ENCODE measurements at regions not wholly inside any gene's neighbourhood (a gene's known extent, or its start where the extent isn't known, plus 50 kb on each side); places are given as distances from the start of the nearest gene placed in this dataset.
A peak's percentile ranks its signal among the peaks of the same experiment; 100 is the strongest.

- BruUV-seq (replicated peaks): no TSS peak
- ATAC-seq (no peak), FAIRE-seq (no peak), DNase-seq (ENCODE audit: extremely low read depth in 1 of 4, low spot score in 3 of 4) (no peak)
- Histone ChIP-seq H4K20me1 (replicated peaks; ENCODE audit: control insufficient read depth, insufficient read depth, low read length) (no peaks in the 10 kb centered on the region), H3K9me3 (replicated peaks; ENCODE audit: control insufficient read depth, insufficient read depth, low read depth, low read length) (no peaks in the 10 kb centered on the region; the same call in 1 of the 2 replicates), H3K27ac (ENCODE audit: extremely low read depth, low read depth, low read length) (no peak overlapping the region), H3K9me1 (ENCODE audit: control insufficient read depth, insufficient read depth, low read length) (no peaks in the 10 kb centered on the region), H3K36me3 (ENCODE audit: control insufficient read depth, insufficient read depth, low read length) (no peaks in the 10 kb centered on the region), H2AFZ (ENCODE audit: low read depth, low read length) (no peak overlapping the region), H3K9ac (ENCODE audit: insufficient read depth in 1 of 2, low read depth in 2 of 2, low read length in 2 of 2) (no peak overlapping the region), H3K27me3 (ENCODE audit: control insufficient read depth in 2 of 2, insufficient read depth in 2 of 2, low read length in 2 of 2) (no peaks in the 10 kb centered on the region), H3K4me2 (ENCODE audit: insufficient read depth, low read length) (no peak overlapping the region), H3K79me2 (ENCODE audit: control insufficient read depth, insufficient read depth, low read length) (no peaks in the 10 kb centered on the region), H3K4me1 (replicated peaks in 1 of 2; ENCODE audit: control insufficient read depth in 2 of 2, insufficient read depth in 2 of 2, low read length in 2 of 2) (no peaks in the 10 kb centered on the region), H3K4me3 (no peak overlapping the region)
- ChIA-PET CTCF (ENCODE audit: low intra/inter-chr PET ratio) (no interaction called here), POLR2A (no interaction called here)
- intact Hi-C loops (cut with micrococcal nuclease): no loop called here
- TF ChIP-seq SPI1 (IDR thresholded peaks at IDR 0.05; ENCODE audit: borderline replicate concordance, low read depth, low read length) (peak; percentile 32; the same call in 1 of the 2 replicates), PRPF4 (IDR thresholded peaks at IDR 0.05; ENCODE audit: insufficient read depth, low read depth, low read length, poor library complexity, severe bottlenecking) (no peak)
- in situ Hi-C loops (cut with MboI): no loop called here
- 0% methylated on average over 4 of the region's 4 CpGs for WGBS (ENCODE audit: insufficient coverage, low coverage, missing lambda C conversion rate)
These were observed 613.5 kb downstream of the C6orf118 start for GRCh38 chr6:164695896-164696295.

- no peak overlapping the region for H2AFZ ChIP-seq (ENCODE audit: low read depth, low read length)
- POLR2A ChIA-PET: no interaction called here
- in situ Hi-C loops (cut with MboI): no loop called here
- no peak for TF ChIP-seq GTF2B (IDR thresholded peaks at IDR 0.05; ENCODE audit: extremely low read depth, insufficient read length)
- no peak for TF ChIP-seq MITF (IDR thresholded peaks at IDR 0.05)
- no peak for TF ChIP-seq SIX5 (IDR thresholded peaks at IDR 0.05; ENCODE audit: borderline replicate concordance in 1 of 2, insufficient read depth in 1 of 2, low read depth in 1 of 2, low read length in 2 of 2)
- TF ChIP-seq ARID2 (IDR thresholded peaks at IDR 0.05): no peak
- TF ChIP-seq ZNF224 (CRISPR knock-in tag; IDR thresholded peaks at IDR 0.05): no peak
- TF ChIP-seq MYC (IDR thresholded peaks at IDR 0.05; ENCODE audit: low read depth, low read length): no peak
- no peak for TF ChIP-seq MYC (CRISPR knock-in tag; IDR thresholded peaks at IDR 0.05; ENCODE audit: borderline replicate concordance, low read depth)
- TF ChIP-seq ATF6 (CRISPR knock-in tag; IDR thresholded peaks at IDR 0.05): no peak
- TF ChIP-seq ZNF3 (CRISPR knock-in tag; IDR thresholded peaks at IDR 0.05): no peak
These were observed 615.0 kb downstream of the C6orf118 start for GRCh38 chr6:164694386-164694785.

More at GRCh38 chr6:164694386-164694785, 615.0 kb downstream of the C6orf118 start:
- no peak for DNase-seq (ENCODE audit: extremely low read depth in 1 of 4, low spot score in 3 of 4)
- ATAC-seq: no peak
- no peaks in the 10 kb centered on the region; the same call in none of the 2 replicates for H3K9me3 ChIP-seq (replicated peaks; ENCODE audit: control insufficient read depth, insufficient read depth, low read depth, low read length)
- no peaks in the 10 kb centered on the region for H3K4me1 ChIP-seq (replicated peaks in 1 of 2; ENCODE audit: control insufficient read depth in 2 of 2, insufficient read depth in 2 of 2, low read length in 2 of 2)
- WGBS (ENCODE audit: insufficient coverage, low coverage, missing lambda C conversion rate): 0% methylated on average over 3 of the region's 3 CpGs
- no peak for FAIRE-seq
- H3K4me2 ChIP-seq (ENCODE audit: insufficient read depth, low read length): no peak overlapping the region
- intact Hi-C loops (cut with micrococcal nuclease): no loop called here
- CTCF ChIA-PET (ENCODE audit: low intra/inter-chr PET ratio): no interaction called here
- BruUV-seq (replicated peaks): no TSS peak
- H3K27me3 ChIP-seq (ENCODE audit: control insufficient read depth in 2 of 2, insufficient read depth in 2 of 2, low read length in 2 of 2): no peaks in the 10 kb centered on the region
- H4K20me1 ChIP-seq (replicated peaks; ENCODE audit: control insufficient read depth, insufficient read depth, low read length): no peaks in the 10 kb centered on the region
- no peaks in the 10 kb centered on the region for H3K36me3 ChIP-seq (ENCODE audit: control insufficient read depth, insufficient read depth, low read length)
- H3K9ac ChIP-seq (ENCODE audit: insufficient read depth in 1 of 2, low read depth in 2 of 2, low read length in 2 of 2): no peak overlapping the region
- no peaks in the 10 kb centered on the region for H3K9me1 ChIP-seq (ENCODE audit: control insufficient read depth, insufficient read depth, low read length)
- H3K4me3 ChIP-seq: no peak overlapping the region
- no peak overlapping the region for H3K27ac ChIP-seq (ENCODE audit: extremely low read depth, low read depth, low read length)
- no peaks in the 10 kb centered on the region for H3K79me2 ChIP-seq (ENCODE audit: control insufficient read depth, insufficient read depth, low read length)

All from K562 (cell line).